ENCODE measurements at regions not wholly inside any gene's neighbourhood (a gene's known extent, or its start where the extent isn't known, plus 50 kb on each side); places are given as distances from the start of the nearest gene placed in this dataset.

- peak in 1 of 2 experiments; percentile 25; a peak in 1 of 5 replicates for TF ChIP-seq EP300 (IDR thresholded peaks at IDR 0.05)
- no peak for TF ChIP-seq HEYL (CRISPR knock-in tag; IDR thresholded peaks at IDR 0.05)
- no peak for TF ChIP-seq HDAC2 (IDR thresholded peaks at IDR 0.05)
- TF ChIP-seq FOSL2 (IDR thresholded peaks at IDR 0.05): no peak
- TF ChIP-seq FOSL2 (CRISPR knock-in tag; IDR thresholded peaks at IDR 0.05): peak; percentile 44
- FAIRE-seq: no peak
- peak overlapping the region; percentile 74 to 84 for H3K27ac ChIP-seq
Measured at GRCh38 chr1:185440877-185441276, 123.8 kb upstream of the IVNS1ABP start.

GRCh38 chr1:185439727-185440415 is 122.8 kb upstream of the IVNS1ABP start:
- H3K27ac ChIP-seq: peak overlapping the region; percentile 74 to 84
- H3K4me3 ChIP-seq: no peak overlapping the region
- WGBS (ENCODE audit: missing lambda C conversion rate): 4% methylated on average over 1 of the region's 1 CpG
- DNase-seq (ENCODE audit: low read depth in 1 of 2, low spot score in 1 of 2) (peak; percentile 35 to 77), ATAC-seq (peak; percentile 74 to 75), FAIRE-seq (peak; percentile 86)
- peaks cover 40% of the 10 kb centered on the region for H3K4me1 ChIP-seq
- no peaks in the 10 kb centered on the region for H3K9me3 ChIP-seq
- no peak for TF ChIP-seq JUN (IDR thresholded peaks at IDR 0.05)
- 0 out of 4 replicates have a peak, but pooled peaks of 1 of the 2 experiments have one; percentile 7 for TF ChIP-seq CEBPB (IDR thresholded peaks at IDR 0.05)
- TF ChIP-seq HOXB5 (CRISPR knock-in tag; IDR thresholded peaks at IDR 0.05): no peak
- TF ChIP-seq USF2 (IDR thresholded peaks at IDR 0.05): no peak
- 0 out of 2 replicates have a peak, but pooled peaks have one; percentile 35 for TF ChIP-seq MAX (IDR thresholded peaks at IDR 0.05)
- no peak for TF ChIP-seq PBX3 (IDR thresholded peaks at IDR 0.05)
- no peak for TF ChIP-seq EHF (CRISPR knock-in tag; IDR thresholded peaks at IDR 0.05)
- TF ChIP-seq EP300 (IDR thresholded peaks at IDR 0.05): peak in 1 of 2 experiments; percentile 15; a peak in 1 of 5 replicates
- TF ChIP-seq SMC3 (IDR thresholded peaks at IDR 0.05): 0 out of 3 replicates have a peak, but pooled peaks have one; percentile 19
- peak; percentile 66 for TF ChIP-seq JUNB (IDR thresholded peaks at IDR 0.05)
- peak; percentile 77 for TF ChIP-seq FOSL2 (IDR thresholded peaks at IDR 0.05)
- TF ChIP-seq FOSL2 (CRISPR knock-in tag; IDR thresholded peaks at IDR 0.05): peak; percentile 82
- TF ChIP-seq BHLHE40 (IDR thresholded peaks at IDR 0.05; ENCODE audit: low read depth, low read length): no peak
- no peak for TF ChIP-seq ATOH8 (CRISPR knock-in tag; IDR thresholded peaks at IDR 0.05; ENCODE audit: low read depth)
- no peak for TF ChIP-seq NPAS2 (CRISPR knock-in tag; IDR thresholded peaks at IDR 0.05; ENCODE audit: borderline replicate concordance)
- TF ChIP-seq ELK1 (IDR thresholded peaks at IDR 0.05; ENCODE audit: low read depth, low read length): no peak
- no peak for TF ChIP-seq HOXB13 (CRISPR knock-in tag; IDR thresholded peaks at IDR 0.05; ENCODE audit: low read depth)
- ChIA-PET CTCF (interaction anchor here (0.6 to 1.9 kb wide), 3 partner anchors 137 to 241 kb away, joined by 3 to 5 read pairs (median 3); no protein-coding TSS in a partner anchor), POLR2A (interaction anchor here (0.6 to 3.0 kb wide), 3 partner anchors 60 to 206 kb away, joined by 4 to 14 read pairs (median 6); partner anchors contain the start of gene IVNS1ABP)
- H3K4me2 ChIP-seq: peak overlapping the region; percentile 61

More at GRCh38 chr1:185440877-185441276, 123.8 kb upstream of the IVNS1ABP start:
- Histone ChIP-seq H3K9me3 (no peaks in the 10 kb centered on the region), H3K4me2 (peak overlapping the region; percentile 61), H3K4me1 (peaks cover 40% of the 10 kb centered on the region), H3K4me3 (no peak overlapping the region)
- DNase-seq (ENCODE audit: low read depth in 1 of 2, low spot score in 1 of 2) (peak in 1 of 2 experiments; percentile 40), ATAC-seq (peak; percentile 6 to 37; a peak in 3 of 6 replicates)
- POLR2A ChIA-PET: interaction anchor here (0.6 to 3.0 kb wide), 3 partner anchors 59 to 205 kb away, joined by 4 to 14 read pairs (median 6); partner anchors contain the start of gene IVNS1ABP
- CTCF ChIA-PET: interaction anchor here (0.6 to 1.9 kb wide), 3 partner anchors 136 to 240 kb away, joined by 3 to 5 read pairs (median 4); no protein-coding TSS in a partner anchor
